Retina (tissue), 1 donor: ENCODE measurements at regions not wholly inside any gene's neighbourhood (a gene's known extent, or its start where the extent isn't known, plus 50 kb on each side); places are given as distances from the start of the nearest gene placed in this dataset.
"Not testable (repeated sequence)": the region's sequence is repeated elsewhere in the genome, so short reads cannot be mapped to it uniquely, and the experiment has no call there.

Source experiments
- DNase-seq: peaks from one replicate; pipeline ENCODE4 v3.0.0-alpha.2; 2016

GRCh38 chr10:4632757-4633156 lies 193.2 kb upstream of the AKR1E2 start:
- no peak for DNase-seq

GRCh38 chr10:4626919-4627318 lies 199.1 kb upstream of the AKR1E2 start:
- DNase-seq = no peak

GRCh38 chr10:4623757-4624420 lies 202.1 kb upstream of the AKR1E2 start:
- DNase-seq = no peak

GRCh38 chr10:4623200-4623599 lies 202.8 kb upstream of the AKR1E2 start:
- no peak for DNase-seq

- DNase-seq = no peak
Observed at GRCh38 chr10:4622384-4622783, 203.6 kb upstream of the AKR1E2 start.

GRCh38 chr10:4617589-4617988 lies 208.4 kb upstream of the AKR1E2 start:
- no peak for DNase-seq

GRCh38 chr10:4615042-4615441 lies 211.0 kb upstream of the AKR1E2 start:
- DNase-seq = no peak

GRCh38 chr10:4609251-4609650 lies 216.8 kb upstream of the AKR1E2 start:
- no peak for DNase-seq

GRCh38 chr10:4607681-4608080 lies 218.3 kb upstream of the AKR1E2 start:
- no peak for DNase-seq

- no peak for DNase-seq
Observed at GRCh38 chr10:4606856-4607636, 219.0 kb upstream of the AKR1E2 start.

- DNase-seq = no peak
Observed at GRCh38 chr10:4602764-4603491, 223.1 kb upstream of the AKR1E2 start.

- no peak for DNase-seq
Observed at GRCh38 chr10:4599471-4599870, 226.5 kb upstream of the AKR1E2 start.

GRCh38 chr10:4597898-4598297 lies 228.1 kb upstream of the AKR1E2 start:
- not testable (repeated sequence) for DNase-seq

- DNase-seq = no peak
Observed at GRCh38 chr10:4596951-4597350, 229.1 kb upstream of the AKR1E2 start.

GRCh38 chr10:4595719-4596319 lies 230.2 kb upstream of the AKR1E2 start:
- DNase-seq = no peak

GRCh38 chr10:4590807-4591206 lies 235.2 kb upstream of the AKR1E2 start:
- DNase-seq = no peak

GRCh38 chr10:4588824-4589223 lies 237.2 kb upstream of the AKR1E2 start:
- DNase-seq = no peak

GRCh38 chr10:4587466-4587865 lies 238.5 kb upstream of the AKR1E2 start:
- DNase-seq = no peak

GRCh38 chr10:4586776-4587175 lies 239.2 kb upstream of the AKR1E2 start:
- DNase-seq = no peak

GRCh38 chr10:4581929-4582328 lies 244.1 kb upstream of the AKR1E2 start:
- DNase-seq = no peak

GRCh38 chr10:4579844-4580243 lies 246.2 kb upstream of the AKR1E2 start:
- no peak for DNase-seq

GRCh38 chr10:4576206-4576605 lies 249.8 kb upstream of the AKR1E2 start:
- no peak for DNase-seq

GRCh38 chr10:4569151-4569550 lies 256.9 kb upstream of the AKR1E2 start:
- DNase-seq = no peak
